ENCODE measurements at regions not wholly inside any gene's neighbourhood (a gene's known extent, or its start where the extent isn't known, plus 50 kb on each side); places are given as distances from the start of the nearest gene placed in this dataset.

DNA sequence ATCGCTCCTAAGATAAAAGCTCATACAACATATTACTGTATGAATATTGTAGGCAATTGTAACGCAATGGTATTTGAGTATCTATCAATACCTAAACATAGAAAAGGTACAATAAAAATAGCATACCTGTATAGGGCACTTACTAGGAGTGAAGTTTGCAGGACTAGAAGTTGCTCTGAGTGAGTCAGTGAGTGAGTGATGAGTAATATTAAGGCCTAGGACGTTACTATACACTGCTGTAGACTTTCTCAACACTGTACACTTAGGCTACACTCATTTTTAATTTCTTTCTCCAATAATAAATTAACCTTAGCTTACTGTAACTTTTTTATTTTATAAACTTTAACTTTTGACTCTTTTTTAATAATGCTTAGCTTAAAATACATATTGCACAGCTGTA lies 546.9 kb downstream of the HACE1 start:
- TF ChIP-seq POLR2A (IDR thresholded peaks at IDR 0.05; ENCODE audit: low read length) (no peak), GATA1 (IDR thresholded peaks at IDR 0.05; ENCODE audit: low read depth, low read length) (no peak)
